ENCODE measurements at regions not wholly inside any gene's neighbourhood (a gene's known extent, or its start where the extent isn't known, plus 50 kb on each side); places are given as distances from the start of the nearest gene placed in this dataset.

GRCh38 chr1:24988558-24988912 lies 58.5 kb upstream of the RUNX3 start:
- Histone ChIP-seq H3K36me3 (ENCODE audit: control insufficient read depth, insufficient read depth, low read length) (no peaks in the 10 kb centered on the region), H3K4me3 (ENCODE audit: low read depth, low read length) (no peak overlapping the region), H3K4me1 (ENCODE audit: control insufficient read depth, insufficient read depth, low read length) (no peaks in the 10 kb centered on the region), H3K9ac (ENCODE audit: low read depth, low read length) (no peak overlapping the region), H3K9me3 (ENCODE audit: control insufficient read depth, insufficient read depth, low read length) (no peaks in the 10 kb centered on the region), H3K27me3 (ENCODE audit: control insufficient read depth, insufficient read depth, low read length) (no peaks in the 10 kb centered on the region)

- no peaks in the 10 kb centered on the region for H3K27me3 ChIP-seq (ENCODE audit: control insufficient read depth, insufficient read depth, low read length)
- H3K9ac ChIP-seq (ENCODE audit: low read depth, low read length): no peak overlapping the region
- H3K9me3 ChIP-seq (ENCODE audit: control insufficient read depth, insufficient read depth, low read length): no peaks in the 10 kb centered on the region
- no peaks in the 10 kb centered on the region for H3K4me1 ChIP-seq (ENCODE audit: control insufficient read depth, insufficient read depth, low read length)
- H3K36me3 ChIP-seq (ENCODE audit: control insufficient read depth, insufficient read depth, low read length): no peaks in the 10 kb centered on the region
- no peak overlapping the region for H3K4me3 ChIP-seq (ENCODE audit: low read depth, low read length)
Observed at GRCh38 chr1:24987875-24988557, 57.9 kb upstream of the RUNX3 start.

GRCh38 chr1:24987424-24987823 lies 57.3 kb upstream of the RUNX3 start:
- no peaks in the 10 kb centered on the region for H3K27me3 ChIP-seq (ENCODE audit: control insufficient read depth, insufficient read depth, low read length)
- no peak overlapping the region for H3K9ac ChIP-seq (ENCODE audit: low read depth, low read length)
- H3K4me3 ChIP-seq (ENCODE audit: low read depth, low read length): no peak overlapping the region
- H3K4me1 ChIP-seq (ENCODE audit: control insufficient read depth, insufficient read depth, low read length): no peaks in the 10 kb centered on the region
- no peaks in the 10 kb centered on the region for H3K9me3 ChIP-seq (ENCODE audit: control insufficient read depth, insufficient read depth, low read length)
- no peaks in the 10 kb centered on the region for H3K36me3 ChIP-seq (ENCODE audit: control insufficient read depth, insufficient read depth, low read length)

DNA sequence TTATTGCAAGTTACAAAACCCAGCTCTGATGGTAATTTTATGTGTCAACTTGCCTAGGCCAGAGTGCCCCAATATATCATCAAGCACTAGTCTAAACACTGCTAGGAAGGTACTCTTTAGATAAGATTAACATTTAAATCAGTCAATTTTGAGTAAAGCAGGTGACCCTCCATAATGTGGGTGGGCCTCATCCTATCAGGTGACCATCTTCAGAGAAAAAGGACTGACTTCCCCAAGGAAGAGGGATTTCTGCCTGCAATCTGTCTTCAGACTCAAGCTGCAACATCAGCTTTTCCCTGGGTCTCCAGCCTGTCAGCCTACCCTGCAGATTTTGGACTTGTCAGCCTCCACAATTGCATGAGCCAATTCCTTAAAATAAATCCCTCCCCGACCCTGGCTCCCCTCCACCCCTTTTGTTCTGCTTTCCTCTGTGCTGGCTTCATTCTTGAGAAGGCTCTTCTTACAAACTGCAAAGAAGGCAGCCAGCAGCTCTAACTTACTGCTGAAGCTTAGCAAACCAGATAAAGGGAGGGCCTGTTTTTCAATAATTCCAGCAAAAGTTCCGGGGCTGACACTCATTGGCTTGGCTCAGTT lies 56.4 kb upstream of the RUNX3 start:
- Histone ChIP-seq H3K36me3 (ENCODE audit: control insufficient read depth, insufficient read depth, low read length) (no peaks in the 10 kb centered on the region), H3K27me3 (ENCODE audit: control insufficient read depth, insufficient read depth, low read length) (no peaks in the 10 kb centered on the region), H3K9me3 (ENCODE audit: control insufficient read depth, insufficient read depth, low read length) (no peaks in the 10 kb centered on the region), H3K4me3 (ENCODE audit: low read depth, low read length) (no peak overlapping the region), H3K4me1 (ENCODE audit: control insufficient read depth, insufficient read depth, low read length) (no peaks in the 10 kb centered on the region), H3K9ac (ENCODE audit: low read depth, low read length) (no peak overlapping the region)

DNA sequence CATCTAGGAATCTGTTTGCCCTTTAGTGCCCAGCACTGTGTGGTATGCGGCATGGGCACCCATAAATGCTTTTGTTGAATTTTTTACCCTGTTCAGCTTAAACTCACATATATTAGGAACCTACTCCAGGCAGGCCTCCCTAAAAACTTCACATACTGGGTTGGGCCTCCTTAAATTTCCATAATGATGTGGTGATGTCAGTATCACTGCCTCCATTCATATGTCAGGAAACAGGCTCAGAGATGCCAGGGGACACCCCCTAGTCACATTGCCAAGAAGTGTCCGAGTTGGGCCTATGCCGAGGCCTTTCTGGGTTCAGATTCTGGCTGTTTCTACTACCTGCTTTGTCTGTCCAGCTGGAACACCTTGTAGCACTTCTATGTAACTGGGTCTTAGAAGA lies 55.7 kb upstream of the RUNX3 start:
- no peaks in the 10 kb centered on the region for H3K27me3 ChIP-seq (ENCODE audit: control insufficient read depth, insufficient read depth, low read length)
- no peaks in the 10 kb centered on the region for H3K4me1 ChIP-seq (ENCODE audit: control insufficient read depth, insufficient read depth, low read length)
- no peak overlapping the region for H3K9ac ChIP-seq (ENCODE audit: low read depth, low read length)
- no peaks in the 10 kb centered on the region for H3K9me3 ChIP-seq (ENCODE audit: control insufficient read depth, insufficient read depth, low read length)
- H3K4me3 ChIP-seq (ENCODE audit: low read depth, low read length): no peak overlapping the region
- H3K36me3 ChIP-seq (ENCODE audit: control insufficient read depth, insufficient read depth, low read length): no peaks in the 10 kb centered on the region

DNA sequence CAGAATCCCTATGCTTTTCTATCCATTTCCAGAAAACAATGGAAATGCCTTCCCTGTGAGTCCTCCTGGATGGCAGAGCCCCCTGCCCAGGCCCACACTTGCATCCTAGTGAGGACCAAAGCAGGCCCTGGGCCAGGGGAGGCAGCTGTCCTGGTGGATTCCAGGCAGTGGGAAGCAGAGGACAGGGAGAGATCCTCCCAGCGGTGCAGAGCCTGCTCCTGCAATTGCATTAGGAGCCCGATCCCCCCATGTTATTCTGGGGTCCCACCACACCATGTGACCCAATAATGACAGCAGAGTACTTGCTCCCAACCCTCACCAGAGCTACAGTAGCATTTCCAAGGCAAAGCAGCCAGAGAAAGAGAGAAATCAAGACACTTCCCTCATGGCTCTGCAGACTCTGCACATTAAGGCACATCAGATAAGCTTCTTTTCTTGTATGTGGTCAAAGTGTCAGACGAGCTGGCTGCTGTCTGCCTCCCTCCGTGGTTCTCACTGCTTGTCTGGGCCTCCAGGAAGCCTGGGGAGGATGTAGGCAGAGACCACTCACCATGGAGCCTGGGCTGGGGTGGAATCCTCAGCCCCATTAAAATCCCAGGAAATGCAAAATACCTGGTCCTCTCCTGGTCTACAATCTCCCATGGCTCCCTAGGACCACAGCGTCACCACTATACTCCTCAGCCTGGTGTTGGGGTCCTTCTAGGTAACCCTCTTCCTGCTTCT lies 54.9 kb upstream of the RUNX3 start:
- Histone ChIP-seq H3K27me3 (ENCODE audit: control insufficient read depth, insufficient read depth, low read length) (no peaks in the 10 kb centered on the region), H3K36me3 (ENCODE audit: control insufficient read depth, insufficient read depth, low read length) (no peaks in the 10 kb centered on the region), H3K4me1 (ENCODE audit: control insufficient read depth, insufficient read depth, low read length) (no peaks in the 10 kb centered on the region), H3K9me3 (ENCODE audit: control insufficient read depth, insufficient read depth, low read length) (no peaks in the 10 kb centered on the region), H3K9ac (ENCODE audit: low read depth, low read length) (no peak overlapping the region), H3K4me3 (ENCODE audit: low read depth, low read length) (no peak overlapping the region)

DNA sequence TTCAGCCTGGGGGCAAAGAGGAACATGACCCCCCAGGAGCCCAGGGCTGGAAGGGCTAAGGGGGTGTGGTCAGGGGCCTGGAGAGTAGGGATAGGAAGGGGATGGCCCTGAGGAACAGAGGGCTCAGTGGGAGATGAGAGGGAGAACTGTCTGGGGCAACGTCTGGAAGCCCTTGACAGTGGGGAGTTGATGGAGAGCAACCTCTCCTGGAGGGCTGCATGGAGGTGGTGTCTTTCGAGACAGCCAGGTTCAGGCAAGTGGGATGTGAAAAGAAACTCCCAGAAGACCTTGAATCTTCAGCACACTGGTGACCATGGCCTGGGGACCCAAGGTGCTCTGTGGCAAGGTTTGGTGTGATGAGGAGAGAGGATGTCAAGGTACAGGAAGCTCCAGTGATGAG lies 54.2 kb upstream of the RUNX3 start:
- Histone ChIP-seq H3K4me3 (ENCODE audit: low read depth, low read length) (no peak overlapping the region), H3K27me3 (ENCODE audit: control insufficient read depth, insufficient read depth, low read length) (no peaks in the 10 kb centered on the region), H3K9ac (ENCODE audit: low read depth, low read length) (no peak overlapping the region), H3K36me3 (ENCODE audit: control insufficient read depth, insufficient read depth, low read length) (no peaks in the 10 kb centered on the region), H3K4me1 (ENCODE audit: control insufficient read depth, insufficient read depth, low read length) (no peaks in the 10 kb centered on the region), H3K9me3 (ENCODE audit: control insufficient read depth, insufficient read depth, low read length) (no peaks in the 10 kb centered on the region)

DNA sequence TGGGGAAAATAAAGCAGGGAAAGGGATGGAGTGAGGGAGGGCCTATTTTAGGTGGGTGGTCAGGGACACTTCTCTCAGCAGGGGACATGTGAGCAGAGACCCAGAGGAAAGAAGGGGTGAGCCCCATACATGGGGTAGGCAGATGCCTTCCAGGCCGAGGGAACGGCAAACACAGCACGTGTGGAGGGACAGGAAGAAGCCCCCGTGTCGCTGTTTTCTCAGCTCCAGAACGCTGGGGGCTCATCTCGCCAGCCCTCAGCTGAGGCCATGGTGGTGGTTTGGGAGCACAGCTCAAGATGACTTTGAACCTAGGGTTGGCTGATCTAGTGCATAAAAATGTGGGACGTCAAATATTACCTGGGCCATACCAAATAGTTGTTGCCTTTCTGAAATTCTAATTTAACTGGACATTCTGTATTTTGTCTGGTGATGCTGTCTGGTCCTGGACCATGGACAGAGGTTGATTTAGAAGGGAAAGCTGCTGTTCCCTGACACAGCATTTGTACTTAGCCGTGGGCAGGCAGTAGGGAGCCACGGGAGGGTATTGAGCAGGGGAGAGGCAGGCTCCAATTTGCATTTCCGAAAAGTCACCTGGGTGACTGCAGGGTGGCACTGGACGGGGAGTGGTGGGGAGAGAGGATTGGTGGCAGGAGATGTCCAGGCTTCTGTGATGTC lies 53.1 kb upstream of the RUNX3 start:
- H3K9me3 ChIP-seq (ENCODE audit: control insufficient read depth, insufficient read depth, low read length): no peaks in the 10 kb centered on the region
- no peaks in the 10 kb centered on the region for H3K4me1 ChIP-seq (ENCODE audit: control insufficient read depth, insufficient read depth, low read length)
- H3K36me3 ChIP-seq (ENCODE audit: control insufficient read depth, insufficient read depth, low read length): no peaks in the 10 kb centered on the region
- H3K4me3 ChIP-seq (ENCODE audit: low read depth, low read length): no peak overlapping the region
- no peaks in the 10 kb centered on the region for H3K27me3 ChIP-seq (ENCODE audit: control insufficient read depth, insufficient read depth, low read length)
- no peak overlapping the region for H3K9ac ChIP-seq (ENCODE audit: low read depth, low read length)

- no peaks in the 10 kb centered on the region for H3K4me1 ChIP-seq (ENCODE audit: control insufficient read depth, insufficient read depth, low read length)
- no peaks in the 10 kb centered on the region for H3K27me3 ChIP-seq (ENCODE audit: control insufficient read depth, insufficient read depth, low read length)
- H3K9ac ChIP-seq (ENCODE audit: low read depth, low read length): no peak overlapping the region
- H3K9me3 ChIP-seq (ENCODE audit: control insufficient read depth, insufficient read depth, low read length): no peaks in the 10 kb centered on the region
- no peak overlapping the region for H3K4me3 ChIP-seq (ENCODE audit: low read depth, low read length)
- H3K36me3 ChIP-seq (ENCODE audit: control insufficient read depth, insufficient read depth, low read length): no peaks in the 10 kb centered on the region
Observed at GRCh38 chr1:24981631-24982005, 51.5 kb upstream of the RUNX3 start.

- Histone ChIP-seq H3K36me3 (ENCODE audit: control insufficient read depth, insufficient read depth, low read length) (no peaks in the 10 kb centered on the region), H3K9me3 (ENCODE audit: control insufficient read depth, insufficient read depth, low read length) (no peaks in the 10 kb centered on the region), H3K27me3 (ENCODE audit: control insufficient read depth, insufficient read depth, low read length) (no peaks in the 10 kb centered on the region), H3K9ac (ENCODE audit: low read depth, low read length) (no peak overlapping the region), H3K4me3 (ENCODE audit: low read depth, low read length) (no peak overlapping the region), H3K4me1 (ENCODE audit: control insufficient read depth, insufficient read depth, low read length) (no peaks in the 10 kb centered on the region)
Observed at GRCh38 chr1:24980836-24981630, 51.0 kb upstream of the RUNX3 start.
